Activated CD4-positive, alpha-beta T cell treated with anti-CD3 and anti-CD28 coated beads for 4 hours (primary cell): ENCODE measurements at regions not wholly inside any gene's neighbourhood (a gene's known extent, or its start where the extent isn't known, plus 50 kb on each side); places are given as distances from the start of the nearest gene placed in this dataset.
"Not testable (repeated sequence)": the region's sequence is repeated elsewhere in the genome, so short reads cannot be mapped to it uniquely, and the experiment has no call there.

Experiments
- DNase-seq, 2 donors: peaks; one replicate each; pipeline ENCODE4 v3.0.0-alpha.2; 2020

- DNase-seq: no peak
These were observed 531.6 kb downstream of the PTPRU start for GRCh38 chr1:29767769-29768425.

- no peak for DNase-seq
These were observed 530.9 kb downstream of the PTPRU start for GRCh38 chr1:29767088-29767685.

- no peak for DNase-seq
These were observed 526.3 kb downstream of the PTPRU start for GRCh38 chr1:29762635-29763034.

GRCh38 chr1:29761159-29761928, 525.0 kb downstream of the PTPRU start:
- no peak for DNase-seq

- no peak for DNase-seq
These were observed 523.8 kb downstream of the PTPRU start for GRCh38 chr1:29760067-29760564.

- DNase-seq: no peak
These were observed 522.6 kb downstream of the PTPRU start for GRCh38 chr1:29758781-29759499.

GRCh38 chr1:29757866-29758780, 521.8 kb downstream of the PTPRU start:
- no peak for DNase-seq

GRCh38 chr1:29756901-29757725, 520.8 kb downstream of the PTPRU start:
- no peak for DNase-seq

- DNase-seq: no peak
These were observed 520.2 kb downstream of the PTPRU start for GRCh38 chr1:29756498-29756897.

GRCh38 chr1:29756085-29756484, 519.8 kb downstream of the PTPRU start:
- no peak for DNase-seq

GRCh38 chr1:29755412-29756015, 519.2 kb downstream of the PTPRU start:
- not testable (repeated sequence) for DNase-seq

GRCh38 chr1:29754573-29755375, 518.5 kb downstream of the PTPRU start:
- DNase-seq: no peak

GRCh38 chr1:29753771-29754572, 517.6 kb downstream of the PTPRU start:
- DNase-seq: no peak

GRCh38 chr1:29753244-29753643, 516.9 kb downstream of the PTPRU start:
- no peak for DNase-seq

GRCh38 chr1:29752141-29752540, 515.8 kb downstream of the PTPRU start:
- DNase-seq: no peak

GRCh38 chr1:29749024-29749945, 513.0 kb downstream of the PTPRU start:
- no peak for DNase-seq

- no peak for DNase-seq
These were observed 510.9 kb downstream of the PTPRU start for GRCh38 chr1:29747196-29747595.
